ENCODE measurements at regions not wholly inside any gene's neighbourhood (a gene's known extent, or its start where the extent isn't known, plus 50 kb on each side); places are given as distances from the start of the nearest gene placed in this dataset.

GRCh38 chr10:78250313-78251015 is 216.8 kb downstream of the RPS24 start:
- no peak for TF ChIP-seq CTCF (IDR thresholded peaks at IDR 0.05)
- Histone ChIP-seq H3K27ac (no peak overlapping the region), H3K4me3 (no peak overlapping the region), H3K9me3 (peaks cover 4% of the 10 kb centered on the region), H3K27me3 (ENCODE audit: insufficient read depth in 3 of 3, low read length in 2 of 3) (no peaks in the 10 kb centered on the region), H3K36me3 (ENCODE audit: insufficient read depth in 1 of 2, low read depth in 1 of 2) (no peaks in the 10 kb centered on the region), H3K4me1 (no peaks in the 10 kb centered on the region)
- WGBS, 3 donors: 85 to 88% (median 86%) methylated on average over 8 of the region's 8 CpGs
- intact Hi-C loops (cut with DNase I): no loop called here
- ATAC-seq (no peak), DNase-seq (no peak)

GRCh38 chr10:78251016-78251385 is 217.3 kb downstream of the RPS24 start:
- ATAC-seq: no peak
- H3K27ac ChIP-seq: no peak overlapping the region
- no peak for DNase-seq
- peaks cover 4% of the 10 kb centered on the region for H3K9me3 ChIP-seq
- no peaks in the 10 kb centered on the region for H3K27me3 ChIP-seq (ENCODE audit: insufficient read depth in 3 of 3, low read length in 2 of 3)
- intact Hi-C loops (cut with DNase I): no loop called here
- H3K4me3 ChIP-seq: no peak overlapping the region
- no peaks in the 10 kb centered on the region for H3K4me1 ChIP-seq
- TF ChIP-seq CTCF (IDR thresholded peaks at IDR 0.05): no peak
- 83 to 87% (median 86%) methylated on average over 7 of the region's 7 CpGs for WGBS, 3 donors
- H3K36me3 ChIP-seq (ENCODE audit: insufficient read depth in 1 of 2, low read depth in 1 of 2): no peaks in the 10 kb centered on the region

GRCh38 chr10:78252286-78252685 is 218.6 kb downstream of the RPS24 start:
- DNase-seq: no peak
- Histone ChIP-seq H3K27me3 (ENCODE audit: insufficient read depth in 3 of 3, low read length in 2 of 3) (no peaks in the 10 kb centered on the region), H3K4me1 (no peaks in the 10 kb centered on the region), H3K4me3 (no peak overlapping the region), H3K27ac (no peak overlapping the region), H3K9me3 (no peaks in the 10 kb centered on the region), H3K36me3 (ENCODE audit: insufficient read depth in 1 of 2, low read depth in 1 of 2) (no peaks in the 10 kb centered on the region)
- TF ChIP-seq CTCF (IDR thresholded peaks at IDR 0.05): no peak
- WGBS, 3 donors: 83 to 94% (median 92%) methylated on average over 10 of the region's 10 CpGs
- intact Hi-C loops (cut with DNase I): no loop called here
- ATAC-seq: no peak

- H3K9me3 ChIP-seq: no peaks in the 10 kb centered on the region
- H3K27ac ChIP-seq: no peak overlapping the region
- DNase-seq: no peak
- H3K4me1 ChIP-seq: no peaks in the 10 kb centered on the region
- no peak overlapping the region for H3K4me3 ChIP-seq
- no peak for ATAC-seq
- no peaks in the 10 kb centered on the region for H3K36me3 ChIP-seq (ENCODE audit: insufficient read depth in 1 of 2, low read depth in 1 of 2)
- no peak for TF ChIP-seq CTCF (IDR thresholded peaks at IDR 0.05)
- 82 to 95% (median 86%) methylated on average over 9 of the region's 9 CpGs for WGBS, 3 donors
- no peaks in the 10 kb centered on the region for H3K27me3 ChIP-seq (ENCODE audit: insufficient read depth in 3 of 3, low read length in 2 of 3)
- intact Hi-C loops (cut with DNase I): no loop called here
These were observed 219.6 kb downstream of the RPS24 start for GRCh38 chr10:78253063-78253853.
